ENCODE measurements at regions not wholly inside any gene's neighbourhood (a gene's known extent, or its start where the extent isn't known, plus 50 kb on each side); places are given as distances from the start of the nearest gene placed in this dataset.
"Not testable (repeated sequence)": the region's sequence is repeated elsewhere in the genome, so short reads cannot be mapped to it uniquely, and the experiment has no call there.

DNA sequence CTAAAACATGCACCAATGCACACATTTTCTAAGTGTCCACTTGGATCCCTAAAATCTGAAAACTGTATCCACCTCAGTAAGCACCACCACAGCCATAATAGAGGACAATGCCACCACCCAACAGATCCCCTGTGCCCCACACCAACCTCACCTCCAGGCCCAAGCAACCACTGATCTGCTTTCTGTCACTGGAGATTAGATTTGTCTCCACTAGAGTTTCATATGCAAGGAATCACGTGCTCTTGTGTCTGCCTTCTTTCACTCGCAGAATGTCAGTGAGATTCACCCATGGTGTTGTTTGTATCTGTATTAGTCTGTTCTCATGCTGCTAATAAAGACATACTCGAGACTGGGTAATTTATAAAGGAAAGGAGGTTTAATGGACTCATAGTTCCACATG lies 216.1 kb upstream of the WWC1 start:
- Mint-ChIP-seq H3K27ac (no peak overlapping the region), H3K36me3 (no peaks in the 10 kb centered on the region), H3K4me1 (no peaks in the 10 kb centered on the region), H3K9me3 (peaks cover 2% of the 10 kb centered on the region), H3K4me3 (no peak overlapping the region)
- DNase-seq (ENCODE audit: low spot score in 2 of 2): no peak
- no peak for ATAC-seq

DNA sequence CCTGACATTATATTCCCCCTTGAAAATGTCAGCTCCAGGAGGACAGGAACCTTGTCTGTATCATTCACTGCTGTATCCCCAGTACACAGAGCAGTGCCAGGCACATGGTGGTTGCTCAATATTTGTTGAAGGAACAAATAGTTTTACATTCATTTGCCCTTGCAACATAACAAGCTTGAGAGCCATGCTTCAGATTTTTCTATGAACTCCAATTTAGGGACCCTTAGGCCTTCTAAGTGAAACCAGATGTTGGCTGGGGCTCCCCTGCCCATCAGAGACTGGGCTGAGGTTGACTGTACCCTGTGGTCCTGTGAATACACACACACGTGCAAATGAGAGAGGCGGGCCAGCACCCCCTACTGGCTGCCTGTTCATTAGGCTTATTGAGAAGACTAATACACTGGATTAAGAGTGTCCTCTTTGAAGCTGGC lies 214.9 kb upstream of the WWC1 start:
- H3K4me3 Mint-ChIP-seq: no peak overlapping the region
- no peak for ATAC-seq
- no peak overlapping the region for H3K27ac Mint-ChIP-seq
- no peaks in the 10 kb centered on the region for H3K36me3 Mint-ChIP-seq
- H3K9me3 Mint-ChIP-seq: peaks cover 2% of the 10 kb centered on the region
- H3K4me1 Mint-ChIP-seq: no peaks in the 10 kb centered on the region
- no peak for DNase-seq (ENCODE audit: low spot score in 2 of 2)

DNA sequence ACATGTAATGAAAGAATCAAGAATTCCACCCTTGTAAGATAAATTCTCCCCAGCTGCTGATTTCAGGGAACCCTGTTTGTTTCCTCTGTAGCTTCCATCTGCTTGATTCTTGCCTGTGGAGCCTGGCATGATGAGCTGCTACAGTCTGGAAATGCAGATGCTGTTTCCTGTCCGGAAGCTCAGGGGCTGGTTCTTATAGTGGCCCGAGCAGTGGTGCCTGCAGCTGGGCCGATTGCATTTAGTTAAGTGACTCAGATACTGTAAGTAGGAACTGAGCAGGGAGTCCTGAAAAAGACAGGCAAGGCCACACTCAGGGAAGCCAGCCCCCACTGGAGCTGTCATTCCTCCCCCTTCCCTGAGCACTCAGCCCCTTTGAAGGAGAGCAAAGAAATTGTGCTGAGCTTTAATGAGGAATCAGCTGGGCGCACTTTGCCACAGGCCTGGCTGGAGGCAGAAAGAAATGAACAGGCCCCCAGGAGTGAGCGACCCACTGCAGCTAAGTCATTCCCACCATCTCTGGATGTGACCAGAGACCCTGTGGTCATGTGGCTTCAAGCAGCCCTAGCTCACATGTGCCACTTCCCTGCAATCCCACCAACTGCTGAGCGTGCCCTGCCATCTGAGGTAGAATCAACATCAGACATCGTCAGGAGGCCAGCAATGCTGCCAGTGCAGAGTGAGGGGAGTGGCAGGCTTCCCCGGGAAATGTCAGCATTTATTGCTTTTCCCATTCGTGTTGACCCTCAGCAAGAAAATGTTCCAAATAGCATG lies 206.0 kb upstream of the WWC1 start:
- Mint-ChIP-seq H3K4me3 (no peak overlapping the region), H3K4me1 (no peaks in the 10 kb centered on the region), H3K9me3 (peaks cover 11% of the 10 kb centered on the region), H3K36me3 (no peaks in the 10 kb centered on the region), H3K27ac (no peak overlapping the region)
- DNase-seq (ENCODE audit: low spot score in 2 of 2): no peak
- no peak for ATAC-seq

DNA sequence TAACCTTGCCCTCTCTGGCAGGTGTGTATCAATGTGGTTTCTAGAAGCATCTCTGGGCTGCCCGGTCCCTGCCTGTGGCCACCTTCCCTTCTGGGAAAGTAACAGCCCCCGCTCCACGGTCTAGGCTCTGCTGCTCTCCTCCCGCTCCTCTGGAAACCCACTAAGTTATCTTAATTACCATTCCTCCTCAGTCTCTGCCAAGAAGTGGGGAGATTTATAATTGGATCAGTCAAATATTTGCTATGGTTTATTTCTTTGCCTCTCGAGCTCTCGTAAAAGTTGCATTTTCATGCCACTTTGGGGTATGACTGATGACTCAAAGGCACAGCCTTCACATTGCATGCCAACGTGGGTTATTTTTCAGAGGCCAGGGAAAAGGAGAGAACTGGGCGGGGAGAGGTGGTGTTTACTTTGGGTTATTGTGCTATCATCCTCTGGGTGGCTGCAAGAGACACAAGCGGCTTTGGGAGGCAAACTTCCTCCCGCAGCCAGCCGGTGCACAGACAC lies 205.3 kb upstream of the WWC1 start:
- H3K9me3 Mint-ChIP-seq: peaks cover 12% of the 10 kb centered on the region
- H3K36me3 Mint-ChIP-seq: no peaks in the 10 kb centered on the region
- DNase-seq (ENCODE audit: low spot score in 2 of 2): no peak
- H3K27ac Mint-ChIP-seq: no peak overlapping the region
- peak; percentile 21 for ATAC-seq
- no peak overlapping the region for H3K4me3 Mint-ChIP-seq
- no peaks in the 10 kb centered on the region for H3K4me1 Mint-ChIP-seq

DNA sequence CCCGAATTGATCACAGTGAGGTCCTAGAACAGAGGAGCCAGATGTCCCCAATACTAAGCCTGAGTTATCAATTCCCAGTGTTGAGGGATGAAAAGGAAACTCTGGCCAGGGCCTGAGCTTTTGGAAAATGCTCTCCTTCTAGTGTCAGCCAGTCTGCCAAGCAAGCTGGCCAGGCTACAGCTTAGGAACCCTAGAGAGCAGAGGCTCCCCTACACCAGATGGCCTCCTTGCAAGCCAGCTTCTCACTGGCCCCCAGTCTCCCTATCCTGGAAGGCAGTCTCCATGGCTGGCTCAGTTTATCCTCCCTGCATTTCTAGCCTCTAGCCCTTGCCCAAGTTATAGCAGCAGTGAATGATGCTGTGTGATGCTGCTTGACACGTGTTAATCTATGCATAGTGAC lies 204.7 kb upstream of the WWC1 start:
- Mint-ChIP-seq H3K36me3 (no peaks in the 10 kb centered on the region), H3K9me3 (peaks cover 12% of the 10 kb centered on the region), H3K4me1 (no peaks in the 10 kb centered on the region), H3K4me3 (no peak overlapping the region), H3K27ac (no peak overlapping the region)
- no peak for DNase-seq (ENCODE audit: low spot score in 2 of 2)
- ATAC-seq: no peak

DNA sequence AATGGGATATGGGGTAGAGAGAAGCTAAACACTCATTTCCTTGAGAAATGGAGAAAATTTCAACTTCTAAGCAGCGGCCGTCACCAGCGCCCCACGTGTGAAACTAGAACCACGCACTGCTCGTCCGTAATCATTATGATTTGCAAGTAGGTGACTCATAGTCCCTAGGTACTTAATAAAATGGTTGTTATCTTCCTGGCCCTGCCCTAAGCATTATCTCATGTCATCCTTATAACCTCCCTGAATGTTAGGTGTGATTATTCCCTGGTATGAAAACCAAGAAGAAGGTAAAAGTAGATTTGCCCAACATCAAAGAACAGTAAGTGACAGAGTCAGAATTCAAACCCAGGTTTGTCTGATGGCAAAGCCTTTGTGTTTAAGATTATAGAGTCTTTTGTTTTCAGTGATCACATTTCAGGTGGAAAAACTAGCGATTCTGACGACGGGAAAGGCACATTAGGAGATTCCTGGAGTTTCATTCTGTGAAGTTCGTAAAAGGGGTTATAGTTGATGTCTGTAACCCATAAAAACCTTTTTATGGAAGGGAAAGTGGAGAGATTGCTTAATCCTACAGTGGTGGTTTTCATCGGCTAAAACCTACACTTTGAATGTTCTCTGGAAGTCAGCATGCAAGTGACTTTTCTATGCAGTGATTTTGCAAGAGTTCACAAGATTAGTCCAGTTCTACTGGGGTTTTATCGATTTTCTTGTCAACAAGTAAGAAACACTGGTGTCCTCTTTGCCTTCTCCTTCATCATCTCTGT lies 202.9 kb upstream of the WWC1 start:
- no peak overlapping the region for H3K27ac Mint-ChIP-seq
- H3K4me1 Mint-ChIP-seq: no peaks in the 10 kb centered on the region
- no peaks in the 10 kb centered on the region for H3K36me3 Mint-ChIP-seq
- peaks cover 10% of the 10 kb centered on the region for H3K9me3 Mint-ChIP-seq
- no peak overlapping the region for H3K4me3 Mint-ChIP-seq
- DNase-seq (ENCODE audit: low spot score in 2 of 2) (no peak), ATAC-seq (no peak)

DNA sequence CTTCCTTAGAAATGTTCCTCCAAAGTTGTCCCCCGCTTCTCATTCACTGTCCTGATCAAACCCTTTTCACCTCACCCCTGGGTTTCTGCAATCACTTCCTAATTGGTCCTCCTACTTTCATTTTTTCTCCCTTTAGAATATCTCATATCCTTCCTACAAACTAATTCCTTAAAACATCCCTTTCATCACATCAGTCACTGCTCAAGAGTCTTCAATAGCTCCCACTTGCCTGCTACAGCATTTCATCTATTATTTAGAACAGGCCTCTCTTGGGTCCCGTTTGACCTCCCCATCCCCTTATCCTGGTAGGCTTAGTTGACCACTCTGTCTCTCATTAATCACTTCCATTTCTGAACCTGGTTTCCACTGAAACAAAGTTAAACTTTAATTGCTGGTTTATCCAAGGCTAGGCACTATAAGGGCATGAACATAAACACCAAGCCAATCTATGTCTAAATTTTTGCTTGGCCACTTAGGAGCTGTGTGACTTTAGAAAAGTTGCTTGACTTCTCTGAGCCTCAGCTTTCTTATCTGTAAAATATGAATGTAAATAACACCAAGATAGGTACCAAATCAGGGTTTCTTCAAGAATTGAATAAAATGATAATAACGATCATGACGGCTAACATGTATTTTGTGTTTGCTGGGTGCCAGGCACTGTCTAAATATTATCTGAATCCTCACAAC lies 202.1 kb upstream of the WWC1 start:
- DNase-seq (ENCODE audit: low spot score in 2 of 2) (no peak), ATAC-seq (no peak)
- Mint-ChIP-seq H3K9me3 (peaks cover 8% of the 10 kb centered on the region), H3K36me3 (no peaks in the 10 kb centered on the region), H3K4me3 (no peak overlapping the region), H3K4me1 (no peaks in the 10 kb centered on the region), H3K27ac (no peak overlapping the region)

DNA sequence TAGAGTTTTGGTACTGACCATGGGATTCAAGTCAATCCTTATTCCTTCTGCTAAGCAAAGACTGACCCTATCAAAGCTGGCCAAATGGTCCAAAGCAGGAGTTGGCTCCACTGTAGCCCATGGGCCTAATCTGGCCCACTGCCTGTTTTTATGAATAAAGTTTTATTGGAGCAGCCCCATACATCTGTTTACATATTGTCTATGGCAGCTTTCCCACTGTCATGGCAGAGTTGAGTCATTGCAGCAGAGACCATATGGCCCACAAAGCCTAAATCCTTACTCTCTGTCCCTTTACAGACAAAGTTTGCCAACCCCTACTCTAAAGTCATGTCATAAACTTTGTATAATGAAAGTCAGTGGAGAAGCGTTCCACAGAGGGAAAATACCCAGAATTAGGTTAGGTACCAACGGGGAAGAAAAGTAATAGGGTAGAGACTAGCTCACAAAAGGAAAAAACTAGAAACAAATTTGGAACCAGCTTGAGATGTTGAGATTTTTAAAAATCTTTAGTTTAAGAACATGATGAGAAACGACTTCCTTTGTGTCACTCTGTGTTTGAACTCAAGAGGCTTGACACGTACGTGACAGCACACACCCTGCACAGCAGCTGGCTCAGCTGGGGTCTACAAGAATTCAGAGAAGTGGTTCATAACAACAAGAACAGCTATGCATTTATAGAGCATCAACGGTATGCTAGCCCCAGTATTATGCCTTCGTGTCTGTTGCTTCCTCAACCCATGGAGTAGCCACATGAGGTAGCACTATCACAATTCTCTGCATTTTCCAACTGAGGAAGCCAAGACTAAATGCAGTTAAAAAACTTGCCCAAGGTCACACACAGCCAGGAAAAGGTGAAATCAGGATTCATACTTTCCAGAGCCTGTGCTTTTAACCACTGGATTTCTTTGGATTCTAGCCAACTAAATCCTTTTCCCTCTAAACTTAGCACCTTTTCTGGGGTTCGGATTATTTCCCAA lies 198.9 kb upstream of the WWC1 start:
- Mint-ChIP-seq H3K4me1 (no peaks in the 10 kb centered on the region), H3K36me3 (no peaks in the 10 kb centered on the region), H3K9me3 (peaks cover 8% of the 10 kb centered on the region), H3K4me3 (no peak overlapping the region), H3K27ac (no peak overlapping the region)
- no peak for DNase-seq (ENCODE audit: low spot score in 2 of 2)
- ATAC-seq: no peak

DNA sequence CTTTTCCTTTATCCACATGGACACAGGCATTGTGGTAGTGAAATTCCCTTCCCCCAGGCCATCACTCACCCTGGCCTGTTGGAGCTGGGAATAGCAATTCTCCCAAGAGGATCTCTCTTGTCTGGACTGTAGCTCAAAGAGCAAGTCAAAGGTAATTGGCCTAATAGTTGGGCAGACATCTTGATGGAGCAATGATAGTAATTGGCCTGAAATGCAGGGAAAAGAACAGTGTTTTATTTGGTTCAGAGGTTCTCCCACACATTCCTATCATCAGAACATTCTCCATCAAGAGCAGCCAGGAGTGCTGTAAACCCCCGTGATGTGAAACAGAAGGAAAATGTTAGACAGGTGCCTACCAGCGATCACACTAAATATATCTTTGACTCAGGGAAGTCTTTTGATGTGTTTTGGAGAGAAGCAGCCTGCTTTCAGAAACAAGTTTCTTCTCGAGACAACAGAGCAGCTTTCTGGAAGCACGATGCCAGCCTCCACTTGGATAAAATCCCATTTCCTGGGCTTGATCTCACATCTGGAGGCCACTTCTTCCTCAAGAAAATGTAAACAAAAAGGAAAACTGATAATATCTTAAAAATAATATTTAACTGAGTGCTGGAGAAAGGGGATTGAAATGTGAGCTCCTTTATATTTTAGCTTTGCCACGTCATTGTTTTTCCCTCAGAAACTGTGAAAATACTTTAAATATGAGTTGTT lies 198.1 kb upstream of the WWC1 start:
- no peak overlapping the region for H3K27ac Mint-ChIP-seq
- no peak overlapping the region for H3K4me3 Mint-ChIP-seq
- DNase-seq (ENCODE audit: low spot score in 2 of 2) (no peak), ATAC-seq (no peak)
- H3K36me3 Mint-ChIP-seq: no peaks in the 10 kb centered on the region
- H3K4me1 Mint-ChIP-seq: no peaks in the 10 kb centered on the region
- peaks cover 8% of the 10 kb centered on the region for H3K9me3 Mint-ChIP-seq

DNA sequence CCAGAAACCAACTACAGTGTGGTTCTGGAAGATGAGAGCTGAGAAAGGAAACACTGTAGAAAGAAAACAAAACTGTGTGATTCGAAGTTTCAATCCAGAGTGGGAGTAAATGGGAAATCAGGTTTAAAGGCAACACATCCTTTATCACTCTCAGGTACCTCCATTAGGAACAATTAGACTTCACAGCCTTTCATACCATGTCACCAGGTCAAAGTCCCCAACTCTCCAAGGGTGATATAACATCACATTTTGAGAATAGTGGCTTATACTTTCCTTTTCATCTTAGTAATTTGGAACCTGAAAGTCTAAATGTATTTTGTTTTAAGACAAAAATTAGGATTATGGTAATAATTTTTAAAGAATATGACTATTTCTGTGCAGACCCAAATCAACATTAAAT lies 194.9 kb upstream of the WWC1 start:
- Mint-ChIP-seq H3K27ac (no peak overlapping the region), H3K36me3 (no peaks in the 10 kb centered on the region), H3K9me3 (peaks cover 4% of the 10 kb centered on the region), H3K4me1 (no peaks in the 10 kb centered on the region), H3K4me3 (no peak overlapping the region)
- ATAC-seq (no peak), DNase-seq (ENCODE audit: low spot score in 2 of 2) (no peak)

DNA sequence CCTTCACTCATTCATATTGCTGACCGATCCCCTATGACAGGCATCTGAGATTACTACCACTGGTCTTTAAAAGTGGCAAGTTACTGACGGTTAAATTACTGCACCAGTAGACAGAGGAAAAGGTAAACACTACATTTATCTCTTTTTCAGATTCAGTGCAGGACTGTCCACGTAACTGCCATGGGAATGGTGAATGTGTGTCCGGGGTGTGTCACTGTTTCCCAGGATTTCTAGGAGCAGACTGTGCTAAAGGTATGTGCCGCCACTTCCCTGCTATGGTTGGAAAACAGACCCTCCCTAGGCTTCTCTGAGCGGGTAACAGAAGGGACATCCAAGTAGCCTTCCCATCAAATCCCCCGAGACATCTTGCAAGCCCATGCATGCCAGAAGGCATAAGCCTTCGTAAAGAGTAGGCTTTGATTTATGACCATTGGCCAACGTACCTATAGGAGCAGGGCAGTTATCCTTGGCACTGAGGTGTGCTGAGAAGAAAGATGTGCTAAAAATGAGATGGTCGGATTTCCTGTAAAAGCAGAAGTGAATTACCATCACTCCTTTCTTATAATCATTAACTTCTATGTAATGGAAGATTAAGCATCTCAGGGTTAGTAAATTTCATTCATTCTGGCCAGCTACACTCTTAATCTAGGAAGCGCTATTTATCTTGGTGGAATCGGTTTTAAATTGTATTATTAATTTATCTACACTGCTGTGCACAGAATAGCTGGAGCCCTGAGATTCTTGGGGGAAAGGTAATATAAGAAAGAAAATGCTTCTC lies 193.4 kb upstream of the WWC1 start:
- no peak overlapping the region for H3K4me3 Mint-ChIP-seq
- no peaks in the 10 kb centered on the region for H3K4me1 Mint-ChIP-seq
- no peak for ATAC-seq
- no peak for DNase-seq (ENCODE audit: low spot score in 2 of 2)
- H3K36me3 Mint-ChIP-seq: no peaks in the 10 kb centered on the region
- no peak overlapping the region for H3K27ac Mint-ChIP-seq
- peaks cover 4% of the 10 kb centered on the region for H3K9me3 Mint-ChIP-seq

DNA sequence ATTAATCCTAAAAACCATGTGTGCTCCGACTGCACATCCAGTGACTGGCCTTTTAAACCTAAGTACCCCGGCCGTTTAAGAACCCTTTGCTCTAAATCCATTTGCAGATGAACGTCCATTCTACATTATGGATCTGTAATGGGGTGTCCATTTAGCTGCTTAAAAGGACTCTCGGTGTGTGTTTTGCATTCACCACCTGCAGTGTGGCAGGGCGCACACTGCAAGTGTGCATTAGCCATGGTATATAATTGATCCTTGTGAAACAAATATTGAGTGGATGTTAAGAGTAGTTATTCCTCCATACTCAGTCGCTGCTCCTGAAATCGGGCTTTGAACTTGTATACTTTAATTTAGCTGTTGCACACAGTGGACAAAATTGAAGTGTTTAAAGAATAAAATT lies 190.1 kb upstream of the WWC1 start:
- ATAC-seq (no peak), DNase-seq (ENCODE audit: low spot score in 2 of 2) (no peak)
- Mint-ChIP-seq H3K4me1 (no peaks in the 10 kb centered on the region), H3K4me3 (no peak overlapping the region), H3K9me3 (no peaks in the 10 kb centered on the region), H3K36me3 (no peaks in the 10 kb centered on the region), H3K27ac (no peak overlapping the region)

DNA sequence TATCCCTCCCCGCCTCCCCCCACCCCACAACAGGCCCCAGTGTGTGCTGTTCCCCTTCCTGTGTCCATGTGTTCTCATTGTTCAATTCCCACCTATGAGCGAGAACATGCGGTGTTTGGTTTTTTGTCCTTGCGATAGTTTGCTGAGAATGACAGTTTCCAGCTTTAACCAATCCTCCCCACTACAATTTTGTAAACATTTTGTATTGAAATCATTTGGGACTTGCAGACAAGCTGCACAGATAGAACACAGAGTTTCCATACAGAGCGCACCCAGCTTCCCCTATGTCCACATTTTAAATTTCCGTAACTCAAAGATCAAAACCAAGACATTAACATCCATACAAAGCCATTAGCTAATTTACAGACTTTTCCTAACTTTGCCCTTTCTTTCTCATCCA lies 188.4 kb upstream of the WWC1 start:
- not testable (repeated sequence) for H3K36me3 Mint-ChIP-seq; H3K4me3 Mint-ChIP-seq; DNase-seq (ENCODE audit: low spot score in 2 of 2); H3K27ac Mint-ChIP-seq; ATAC-seq; H3K9me3 Mint-ChIP-seq; H3K4me1 Mint-ChIP-seq

DNA sequence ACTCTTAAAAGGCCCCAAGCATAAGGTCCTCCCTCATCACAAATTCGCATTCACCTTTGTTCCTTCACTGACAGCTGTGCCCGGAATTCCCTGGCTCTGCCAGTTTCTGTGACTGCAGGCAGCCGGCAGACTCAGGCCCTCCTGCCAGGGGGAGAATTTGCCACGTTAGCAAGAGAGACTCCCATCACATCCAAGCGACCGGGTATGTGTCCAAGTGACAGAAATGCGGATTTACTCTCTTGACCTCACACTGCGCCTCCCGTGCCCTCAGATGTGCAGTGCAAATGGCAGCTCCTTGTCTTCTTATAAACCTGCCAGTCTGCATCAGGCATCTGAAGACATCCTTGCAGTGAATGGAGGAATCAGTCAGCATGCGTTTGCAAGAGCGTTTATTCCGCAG lies 187.1 kb upstream of the WWC1 start:
- H3K4me1 Mint-ChIP-seq: no peaks in the 10 kb centered on the region
- no peaks in the 10 kb centered on the region for H3K9me3 Mint-ChIP-seq
- no peak overlapping the region for H3K4me3 Mint-ChIP-seq
- no peak overlapping the region for H3K27ac Mint-ChIP-seq
- DNase-seq (ENCODE audit: low spot score in 2 of 2) (no peak), ATAC-seq (no peak)
- H3K36me3 Mint-ChIP-seq: no peaks in the 10 kb centered on the region
